IMR-90 (cell line): ENCODE measurements at regions not wholly inside any gene's neighbourhood (a gene's known extent, or its start where the extent isn't known, plus 50 kb on each side); places are given as distances from the start of the nearest gene placed in this dataset.

ENCODE experiments used
- ATAC-seq: fragments of 200-7000 bp; cut with Tn5 transposase; 2 replicates; pipeline ENCODE4 v1.9.1; 2020; ENCODE audit warnings: low read depth, mild to moderate bottlenecking, moderate library complexity
- BruUV-seq: library from RNA; stranded (reverse); fragments of 400-500 nt; replicated peaks from 2 replicates; lab custom pipeline; 2021; lab: Mats Ljungman, UMichigan
- CTCF ChIA-PET: fragments of 300-600 bp; formaldehyde crosslinking; extraction: SDS; loops from one replicate; lab custom pipeline; 2021; ENCODE audit warnings: antibody characterized with exemption; lab: Yijun Ruan, JAX
- POLR2A ChIA-PET: fragments of 300-600 bp; sonication (Branson Sonifier 250); formaldehyde crosslinking; loops from one replicate; lab custom pipeline; 2022; ENCODE audit warnings: antibody characterized with exemption; ENCODE audit not compliant: unreplicated experiment; lab: Charles Lee
- DNase-seq: peaks from one replicate; pipeline ENCODE4 v3.0.0; 2013
- H2AFZ ChIP-seq: replicated peaks from 2 replicates; pipeline ENCODE3; 2013; ENCODE audit warnings: low read length, mild to moderate bottlenecking; ENCODE audit not compliant: poor library complexity
- H2AK5ac ChIP-seq: 2 replicates; pipeline ENCODE4 v1.6.1; 2013; ENCODE audit warnings: low read depth, low read length, inconsistent platforms
- H2AK9ac ChIP-seq: replicated peaks from 2 replicates; pipeline ENCODE3; 2013; ENCODE audit warnings: mild to moderate bottlenecking, low read depth, low read length, moderate library complexity; ENCODE audit not compliant: poor library complexity
- H2BK120ac ChIP-seq: 2 replicates; pipeline ENCODE4 v1.6.1; 2013; ENCODE audit warnings: low read depth, low read length, inconsistent platforms
- H2BK15ac ChIP-seq: 3 replicates; pipeline ENCODE4 v1.6.1; 2013; ENCODE audit warnings: low read depth, low read length, inconsistent platforms
- H2BK20ac ChIP-seq: 2 replicates; pipeline ENCODE4 v1.6.1; 2013; ENCODE audit warnings: low read depth, mild to moderate bottlenecking, inconsistent platforms, low read length, moderate library complexity
- H2BK5ac ChIP-seq: 2 replicates; pipeline ENCODE4 v1.6.1; 2013; ENCODE audit warnings: mild to moderate bottlenecking, low read depth, low read length, inconsistent platforms; ENCODE audit not compliant: poor library complexity, severe bottlenecking
- H3K14ac ChIP-seq: replicated peaks from 2 replicates; pipeline ENCODE4 v1.6.1; 2013; ENCODE audit warnings: low read depth, low read length, inconsistent platforms
- H3K18ac ChIP-seq: 2 replicates; pipeline ENCODE4 v1.6.1; 2013; ENCODE audit warnings: low read depth, low read length, control low read depth
- H3K23ac ChIP-seq: 2 replicates; pipeline ENCODE4 v1.6.1; 2013; ENCODE audit warnings: low read depth, low read length, inconsistent platforms
- H3K27ac ChIP-seq: 2 replicates; pipeline ENCODE4 v1.5.1; 2013; ENCODE audit warnings: mild to moderate bottlenecking, control low read depth, low read length; ENCODE audit not compliant: insufficient read depth
- H3K27me3 ChIP-seq: 2 replicates; pipeline ENCODE4 v1.6.1; 2013; ENCODE audit warnings: low read length; ENCODE audit not compliant: control insufficient read depth, insufficient read depth
- H3K36me3 ChIP-seq: 2 replicates; pipeline ENCODE4 v1.6.1; 2013; ENCODE audit warnings: low read length, mixed read lengths; ENCODE audit not compliant: control insufficient read depth, insufficient read depth
- H3K4ac ChIP-seq: 2 replicates; pipeline ENCODE4 v1.6.1; 2013; ENCODE audit warnings: low read depth, low read length, inconsistent platforms
- H3K4me1 ChIP-seq: 2 replicates; pipeline ENCODE4 v1.6.1; 2013; ENCODE audit warnings: low read length, mixed read lengths; ENCODE audit not compliant: control insufficient read depth, insufficient read depth
- H3K4me2 ChIP-seq: 2 replicates; pipeline ENCODE4 v1.6.1; 2013; ENCODE audit warnings: low read depth, mild to moderate bottlenecking, control low read depth, low read length, moderate library complexity
- H3K4me3 ChIP-seq: 2 replicates; pipeline ENCODE4 v1.5.1; 2013; ENCODE audit warnings: low read depth, mild to moderate bottlenecking, control low read depth, low read length, moderate library complexity; ENCODE audit not compliant: insufficient read depth
- H3K56ac ChIP-seq: 2 replicates; pipeline ENCODE4 v1.6.1; 2013; ENCODE audit warnings: low read length, inconsistent platforms; ENCODE audit not compliant: insufficient read depth; ENCODE audit errors: extremely low read depth
- H3K79me1 ChIP-seq, 2 experiments: 2 replicates each; pipeline ENCODE4 v1.6.1; 2013; ENCODE audit warnings: low read length in 2 of 2, inconsistent platforms in 1 of 2, low read depth in 1 of 2
- H3K9ac ChIP-seq: 2 replicates; pipeline ENCODE4 v1.6.1; 2013; ENCODE audit warnings: low read depth, low read length, control low read depth
- H3K9me1 ChIP-seq: 2 replicates; pipeline ENCODE4 v1.6.1; 2013; ENCODE audit warnings: low read length, inconsistent platforms; ENCODE audit not compliant: insufficient read depth
- H3K9me3 ChIP-seq: 2 replicates; pipeline ENCODE4 v1.6.1; 2013; ENCODE audit warnings: low read length; ENCODE audit not compliant: control insufficient read depth, insufficient read depth
- H4K20me1 ChIP-seq: 2 replicates; pipeline ENCODE4 v1.6.1; 2013; ENCODE audit warnings: low read length, inconsistent platforms; ENCODE audit not compliant: insufficient read depth
- H4K5ac ChIP-seq: 2 replicates; pipeline ENCODE4 v1.6.1; 2013; ENCODE audit warnings: mild to moderate bottlenecking, low read depth, low read length, control low read depth
- H4K8ac ChIP-seq, 2 experiments: 2 replicates each; pipeline ENCODE4 v1.6.1; 2013; ENCODE audit warnings: low read depth in 2 of 2, low read length in 2 of 2, control low read depth in 1 of 2, inconsistent platforms in 1 of 2
- H4K91ac ChIP-seq: 2 replicates; pipeline ENCODE4 v1.6.1; 2013; ENCODE audit warnings: low read depth, low read length, inconsistent platforms; ENCODE audit not compliant: insufficient read depth
- BHLHE40 ChIP-seq: fragments of 150-350 bp; IDR thresholded peaks from 2 replicates; pipeline ENCODE4 v1.6.1; 2016; ENCODE audit warnings: mild to moderate bottlenecking, low read depth, low read length
- CEBPB ChIP-seq: IDR thresholded peaks from 2 replicates; pipeline ENCODE4 v1.6.1; 2012; ENCODE audit warnings: low read depth, low read length, improper control_type of control experiment
- CHD1 ChIP-seq: IDR thresholded peaks from 2 replicates; pipeline ENCODE4 v1.6.1; 2012; ENCODE audit warnings: low read depth, low read length, improper control_type of control experiment
- CTCF ChIP-seq: conservative IDR thresholded peaks from 2 replicates; pipeline ENCODE4 v1.5.1; 2012; ENCODE audit warnings: mild to moderate bottlenecking, low read depth, low read length, improper control_type of control experiment
- ELK1 ChIP-seq: fragments of 150-350 bp; IDR thresholded peaks from 2 replicates; pipeline ENCODE4 v1.6.1; 2016; ENCODE audit warnings: low read depth, mild to moderate bottlenecking, low read length, moderate library complexity, borderline replicate concordance
- FOS ChIP-seq: fragments of 150-350 bp; IDR thresholded peaks from 2 replicates; pipeline ENCODE4 v1.6.1; 2016; ENCODE audit warnings: low read depth, low read length
- MAFK ChIP-seq: IDR thresholded peaks from 2 replicates; pipeline ENCODE4 v1.6.1; 2012; ENCODE audit warnings: low read depth, low read length, improper control_type of control experiment
- MAZ ChIP-seq: IDR thresholded peaks from 2 replicates; pipeline ENCODE4 v1.6.1; 2012; ENCODE audit warnings: low read depth, mild to moderate bottlenecking, low read length, improper control_type of control experiment, moderate library complexity, borderline replicate concordance
- MXI1 ChIP-seq: IDR thresholded peaks from 2 replicates; pipeline ENCODE4 v1.6.1; 2012; ENCODE audit warnings: low read depth, mild to moderate bottlenecking, low read length, moderate library complexity, borderline replicate concordance
- NFE2L2 ChIP-seq: fragments of 150-350 bp; IDR thresholded peaks from 2 replicates; pipeline ENCODE4 v1.6.1; 2016; ENCODE audit warnings: low read depth, mild to moderate bottlenecking, low read length
- POLR2A ChIP-seq: IDR thresholded peaks from 2 replicates; pipeline ENCODE4 v1.6.1; 2012; ENCODE audit warnings: mild to moderate bottlenecking, low read depth, low read length
- RAD21 ChIP-seq: IDR thresholded peaks from 2 replicates; pipeline ENCODE4 v1.6.1; 2012; ENCODE audit warnings: low read length, improper control_type of control experiment
- RCOR1 ChIP-seq: IDR thresholded peaks from 2 replicates; pipeline ENCODE4 v1.6.1; 2012; ENCODE audit warnings: mild to moderate bottlenecking, low read length, improper control_type of control experiment; ENCODE audit not compliant: insufficient replicate concordance
- RFX5 ChIP-seq: IDR thresholded peaks from 2 replicates; pipeline ENCODE4 v1.8.0; 2012; ENCODE audit warnings: low read depth, mild to moderate bottlenecking, low read length, moderate library complexity
- SMC3 ChIP-seq: fragments of 150-350 bp; IDR thresholded peaks from 2 replicates; pipeline ENCODE4 v1.6.1; 2016; ENCODE audit warnings: low read depth, mild to moderate bottlenecking, antibody characterized with exemption, low read length, moderate library complexity
- USF2 ChIP-seq: fragments of 150-350 bp; IDR thresholded peaks from 2 replicates; pipeline ENCODE4 v1.6.1; 2017; ENCODE audit warnings: mild to moderate bottlenecking, antibody characterized with exemption, low read length, low read depth
- WGBS, 2 experiments: methylation state at CpG; one replicate each; pipeline versions ENCODE4 v1.1.5 to v1.1.7; 2013; ENCODE audit warnings: missing lambda C conversion rate in 2 of 2; ENCODE audit not compliant: insufficient read length in 1 of 2; ENCODE audit errors: extremely low coverage in 2 of 2; 5-methylcytosine and 5-hydroxymethylcytosine counted together
- dilution Hi-C: fragments of 300-500 bp; cut with HindIII; formaldehyde crosslinking; loops from one replicate; pipeline ENCODE4 v1.14.3; 2018; ENCODE audit warnings: low sequenced_read_pairs; ENCODE audit not compliant: unreplicated experiment
- in situ Hi-C: fragments of 300-500 bp; cut with MboI; formaldehyde crosslinking; loops from 3 replicates; pipeline ENCODE4 v1.14.3; 2019; ENCODE audit warnings: low sequenced_read_pairs, inconsistent platforms, mixed read lengths
- intact Hi-C: fragments of 100-400 bp; cut with micrococcal nuclease; formaldehyde crosslinking; loops from 2 replicates; pipeline ENCODE4 v1.10.0; 2022

GRCh38 chr4:67052814-67053675 lies 492.3 kb downstream of the CENPC start:
- TF ChIP-seq BHLHE40 (no peak), MAFK (no peak), RFX5 (no peak), CHD1 (no peak), SMC3 (no peak), MAZ (no peak), CTCF (no peak), RAD21 (no peak), USF2 (no peak), NFE2L2 (no peak), CEBPB (no peak), ELK1 (no peak), FOS (no peak), POLR2A (no peak), RCOR1 (no peak), MXI1 (no peak)
- no peaks in the 10 kb centered on the region for H3K4me1 ChIP-seq
- H3K56ac ChIP-seq, result no peak overlapping the region
- H2BK120ac ChIP-seq, result no peak overlapping the region
- H4K91ac ChIP-seq, result no peak overlapping the region
- no peak overlapping the region for H3K27ac ChIP-seq
- no peaks in the 10 kb centered on the region for H3K27me3 ChIP-seq
- no peak overlapping the region for H3K4me3 ChIP-seq
- no peaks in the 10 kb centered on the region for H3K79me1 ChIP-seq
- in situ Hi-C loops (no loop called here), dilution Hi-C loops (no loop called here), intact Hi-C loops (no loop called here)
- H2BK20ac ChIP-seq, result no peak overlapping the region
- BruUV-seq, result no TSS peak
- 28% methylated on average over 3 of the region's 10 CpGs; no CpG with 5 or more reads in 1 of the 2 experiments for WGBS, 2 experiments
- no peak overlapping the region for H4K5ac ChIP-seq
- H3K18ac ChIP-seq, result no peak overlapping the region
- H3K9me1 ChIP-seq, result no peaks in the 10 kb centered on the region
- no peak overlapping the region for H3K4ac ChIP-seq
- H2BK15ac ChIP-seq, result no peak overlapping the region
- H3K9me3 ChIP-seq, result no peaks in the 10 kb centered on the region; the same call in 1 of the 2 replicates
- no peak overlapping the region for H3K23ac ChIP-seq
- H3K9ac ChIP-seq, result no peak overlapping the region
- ATAC-seq (no peak), DNase-seq (no peak)
- CTCF ChIA-PET, result no interaction called here
- no peak overlapping the region for H3K4me2 ChIP-seq
- H2AK5ac ChIP-seq, result no peak overlapping the region
- H3K14ac ChIP-seq, result no peak overlapping the region
- no peak overlapping the region for H2BK5ac ChIP-seq
- H2AK9ac ChIP-seq, result no peak overlapping the region
- no peak overlapping the region for H4K8ac ChIP-seq
- no peak overlapping the region for H2AFZ ChIP-seq
- no peaks in the 10 kb centered on the region for H4K20me1 ChIP-seq
- POLR2A ChIA-PET, result no interaction called here
- no peaks in the 10 kb centered on the region for H3K36me3 ChIP-seq
